HepG2 (cell line): ENCODE measurements at regions not wholly inside any gene's neighbourhood (a gene's known extent, or its start where the extent isn't known, plus 50 kb on each side); places are given as distances from the start of the nearest gene placed in this dataset.

Experiments used
- ATAC-seq: fragments of 200-7000 bp; cut with Tn5 transposase; 3 replicates; pipeline ENCODE4 v1.9.1; 2020; ENCODE audit warnings: mild to moderate bottlenecking, moderate library complexity
- BruUV-seq: library from RNA; stranded (reverse); fragments of 400-500 nt; replicated peaks from 2 replicates; lab custom pipeline; 2021; lab: Mats Ljungman, UMichigan
- CTCF ChIA-PET: fragments of 300-600 bp; formaldehyde crosslinking; extraction: SDS; loops from one replicate; lab custom pipeline; 2021; ENCODE audit warnings: low total read pairs, inconsistent platforms, low intra/inter-chr PET ratio; lab: Yijun Ruan, JAX
- POLR2A ChIA-PET: fragments of 350-600 bp; sonication (Branson Sonifier 250); formaldehyde crosslinking; loops from one replicate; lab custom pipeline; 2020; ENCODE audit warnings: antibody characterized with exemption, inconsistent platforms; lab: Yijun Ruan, JAX
- DNase-seq: peaks from one replicate; pipeline ENCODE4 v3.0.0-alpha.2; 2015; ENCODE audit warnings: low spot score
- FAIRE-seq: peaks from 3 replicates; lab custom pipeline; 2011; peaks lifted over from hg19 to GRCh38; lab: Jason Lieb, UNC
- H2AFZ ChIP-seq: one replicate; pipeline ENCODE4 v1.6.1; 2011; ENCODE audit warnings: low read length, inconsistent platforms
- H3K27ac ChIP-seq: fragments of 300-600 bp; 3 replicates; pipeline ENCODE4 v1.8.0; 2011; ENCODE audit warnings: mixed run types, mild to moderate bottlenecking, mixed read lengths, low read length, inconsistent platforms; ENCODE audit not compliant: insufficient read depth; ENCODE audit errors: extremely low read length
- H3K27me3 ChIP-seq, 2 experiments: fragments of 200-600 bp in 1 of 2; 2 replicates in 1 of 2; 3 replicates in 1 of 2; pipeline versions ENCODE4 v1.6.0 to v1.8.0; 2011; ENCODE audit warnings: low read length in 2 of 2, mild to moderate bottlenecking in 2 of 2, moderate library complexity in 2 of 2, inconsistent platforms in 1 of 2; ENCODE audit not compliant: insufficient read depth in 2 of 2, control insufficient read depth in 1 of 2
- H3K36me3 ChIP-seq, 2 experiments: fragments of 200-600 bp in 1 of 2; replicated peaks in 1 of 2; 2 replicates in 1 of 2; 3 replicates in 1 of 2; pipeline versions ENCODE4 v1.5.1 to v1.8.0; 2011; ENCODE audit warnings: low read length in 2 of 2, inconsistent platforms in 1 of 2; ENCODE audit not compliant: insufficient read depth in 2 of 2, control insufficient read depth in 1 of 2
- H3K4me1 ChIP-seq: 2 replicates; pipeline ENCODE4 v1.5.1; 2012; ENCODE audit warnings: low read length, inconsistent platforms; ENCODE audit not compliant: insufficient read depth
- H3K4me2 ChIP-seq: 2 replicates; pipeline ENCODE4 v1.6.0; 2011; ENCODE audit warnings: low read depth, low read length, inconsistent platforms
- H3K4me3 ChIP-seq, 3 experiments: fragments of 200-600 bp in 1 of 3; sonication (generic), shearing (Covaris generic) in 1 of 3; replicated peaks in 1 of 3; 2 replicates each; pipeline ENCODE4 v1.5.1; 2011 to 2016; ENCODE audit warnings: low read length in 3 of 3, inconsistent platforms in 2 of 3, low read depth in 2 of 3, mild to moderate bottlenecking in 2 of 3, control low read depth in 1 of 3, mixed read lengths in 1 of 3; ENCODE audit not compliant: insufficient read depth in 1 of 3
- H3K79me2 ChIP-seq: one replicate; pipeline ENCODE4 v1.6.1; 2011; ENCODE audit warnings: low read length, inconsistent platforms; ENCODE audit not compliant: insufficient read depth
- H3K9ac ChIP-seq: 2 replicates; pipeline ENCODE4 v1.6.0; 2011; ENCODE audit warnings: mild to moderate bottlenecking, low read depth, low read length, inconsistent platforms; ENCODE audit not compliant: insufficient read depth
- H3K9me3 ChIP-seq: 2 replicates; pipeline ENCODE4 v1.5.1; 2012; ENCODE audit warnings: mild to moderate bottlenecking, low read length
- H4K20me1 ChIP-seq: 2 replicates; pipeline ENCODE4 v1.6.0; 2011; ENCODE audit warnings: inconsistent platforms, mild to moderate bottlenecking, low read length, moderate library complexity; ENCODE audit not compliant: insufficient read depth
- HNF4G ChIP-seq, 2 experiments: sonication (generic) in 1 of 2; formaldehyde crosslinking in 1 of 2; IDR thresholded peaks; 2 replicates each; pipeline versions ENCODE4 v1.4.0 to v1.6.1; 2011 to 2020; ENCODE audit warnings: borderline replicate concordance in 2 of 2, low read depth in 2 of 2, mild to moderate bottlenecking in 2 of 2, low read length in 1 of 2, missing genetic modification reagents in 1 of 2, moderate library complexity in 1 of 2
- KAT2B ChIP-seq: fragments of 150-350 bp; IDR thresholded peaks from 2 replicates; pipeline ENCODE4 v1.6.1; 2014; ENCODE audit warnings: low read depth, low read length, borderline replicate concordance
- RFX1 ChIP-seq: fragments of 450-650 bp; IDR thresholded peaks from 2 replicates; pipeline ENCODE4 v1.6.1; 2017
- THRA ChIP-seq: sonication (generic); formaldehyde crosslinking; IDR thresholded peaks from 2 replicates; pipeline ENCODE4 v1.4.0; 2020; ENCODE audit warnings: missing genetic modification reagents, borderline replicate concordance
- U2AF1 ChIP-seq: fragments of 200-400 bp; formaldehyde crosslinking; optimal IDR thresholded peaks from 2 replicates; pipeline ENCODE3; 2017; ENCODE audit warnings: mild to moderate bottlenecking, low read depth, low read length
- ZBED4 ChIP-seq: sonication (generic); formaldehyde crosslinking; IDR thresholded peaks from 2 replicates; pipeline ENCODE4 v1.4.0; 2020; ENCODE audit warnings: missing genetic modification reagents, borderline replicate concordance
- ZSCAN21 ChIP-seq: sonication (generic); formaldehyde crosslinking; IDR thresholded peaks from 2 replicates; pipeline ENCODE4 v1.8.0; 2022; ENCODE audit warnings: mild to moderate bottlenecking, missing genetic modification reagents, moderate library complexity, borderline replicate concordance
- WGBS: methylation state at CpG from one replicate; pipeline ENCODE4 v1.1.6; 2017; ENCODE audit warnings: low lambda C conversion rate; 5-methylcytosine and 5-hydroxymethylcytosine counted together
- in situ Hi-C: cut with HindIII; loops from 2 replicates; pipeline ENCODE4 v1.10.0; 2017; ENCODE audit warnings: low pct_unique_long_range_greater_than_20kb; ENCODE audit not compliant: extremely low pct_ligation_motif_present
- intact Hi-C: fragments of 100-400 bp; cut with micrococcal nuclease; formaldehyde crosslinking; loops from one replicate; pipeline ENCODE4 v1.10.0; 2022; ENCODE audit not compliant: unreplicated experiment

GRCh38 chr12:131642771-131643170 is 68.1 kb upstream of the SFSWAP start (continued):
- TF ChIP-seq THRA (CRISPR knock-in tag): no peak

GRCh38 chr12:131643631-131644452 is 67.0 kb upstream of the SFSWAP start:
- H3K9me3 ChIP-seq: no peaks in the 10 kb centered on the region
- BruUV-seq: no TSS peak
- ATAC-seq (no peak), DNase-seq (no peak), FAIRE-seq (no peak)
- POLR2A ChIA-PET: no interaction called here
- no peak overlapping the region for H3K27ac ChIP-seq
- in situ Hi-C loops: no loop called here
- 1% methylated on average over 7 of the region's 7 CpGs for WGBS
- no peak overlapping the region for H3K4me2 ChIP-seq
- H4K20me1 ChIP-seq: 0 out of 2 replicates have a peak, but pooled peaks cover 2% of the 10 kb centered on the region
- no peak for TF ChIP-seq HNF4G (IDR thresholded peaks at IDR 0.05; ENCODE audit: borderline replicate concordance, low read depth, low read length)
- no peak for TF ChIP-seq HNF4G (CRISPR knock-in tag; IDR thresholded peaks at IDR 0.05; ENCODE audit: borderline replicate concordance, low read depth)
- TF ChIP-seq U2AF1: no peak
- no peak for TF ChIP-seq KAT2B
- no peak for TF ChIP-seq ZBED4 (CRISPR knock-in tag)
- no peak for TF ChIP-seq ZSCAN21
- TF ChIP-seq RFX1: no peak
- TF ChIP-seq, all 625 proteins: peak for 0
- Histone ChIP-seq H3K9ac (no peak overlapping the region), H2AFZ (no peak overlapping the region), H3K4me1 (no peaks in the 10 kb centered on the region), H3K79me2 (no peaks in the 10 kb centered on the region), H3K27me3 (peaks cover 1 to 13% of the 10 kb centered on the region in 2 experiments; a peak in 4 of 5 replicates), H3K36me3 (no peaks in the 10 kb centered on the region), H3K4me3 (no peak overlapping the region)
- CTCF ChIA-PET: no interaction called here
- intact Hi-C loops: no loop called here
